B cell (primary cell): ENCODE measurements at regions not wholly inside any gene's neighbourhood (a gene's known extent, or its start where the extent isn't known, plus 50 kb on each side); places are given as distances from the start of the nearest gene placed in this dataset.
"Not testable (repeated sequence)": the region's sequence is repeated elsewhere in the genome, so short reads cannot be mapped to it uniquely, and the experiment has no call there.

ENCODE experiments used
- EZH2 ChIP-seq: IDR thresholded peaks from 2 replicates; pipeline ENCODE4 v1.6.1; 2012; ENCODE audit warnings: borderline replicate concordance, low read depth, mild to moderate bottlenecking, moderate library complexity, low read length; ENCODE audit not compliant: insufficient read depth, poor library complexity, severe bottlenecking
- TF ChIP-seq, protein P1 (sequence below): fragments of 200-600 bp; IDR thresholded peaks from one replicate; pipeline ENCODE4 v1.8.0; 2022; ENCODE audit warnings: antibody characterized with exemption, mild to moderate bottlenecking

DNA sequence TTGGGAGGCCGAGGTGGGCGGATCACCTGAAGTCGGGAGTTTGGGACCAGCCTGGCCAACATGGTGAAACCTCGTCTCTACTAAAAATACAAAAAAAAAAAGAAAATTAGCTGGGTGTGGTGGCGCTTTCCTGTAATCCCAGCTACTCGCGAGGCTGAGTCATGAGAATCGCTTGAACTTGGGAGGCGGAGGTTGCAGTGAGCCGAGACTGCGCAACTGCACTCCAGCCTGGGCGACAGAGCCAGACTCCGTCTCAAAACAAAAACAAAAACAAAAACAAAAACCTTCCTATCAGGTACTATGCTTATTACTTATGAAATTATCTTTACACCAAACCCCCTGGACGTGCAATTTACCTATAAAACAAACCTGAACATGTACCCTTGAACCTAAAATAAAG lies 106.0 kb upstream of the PNPT1 start:
- not testable (repeated sequence) for TF ChIP-seq EZH2
- TF ChIP-seq, protein P1, sequence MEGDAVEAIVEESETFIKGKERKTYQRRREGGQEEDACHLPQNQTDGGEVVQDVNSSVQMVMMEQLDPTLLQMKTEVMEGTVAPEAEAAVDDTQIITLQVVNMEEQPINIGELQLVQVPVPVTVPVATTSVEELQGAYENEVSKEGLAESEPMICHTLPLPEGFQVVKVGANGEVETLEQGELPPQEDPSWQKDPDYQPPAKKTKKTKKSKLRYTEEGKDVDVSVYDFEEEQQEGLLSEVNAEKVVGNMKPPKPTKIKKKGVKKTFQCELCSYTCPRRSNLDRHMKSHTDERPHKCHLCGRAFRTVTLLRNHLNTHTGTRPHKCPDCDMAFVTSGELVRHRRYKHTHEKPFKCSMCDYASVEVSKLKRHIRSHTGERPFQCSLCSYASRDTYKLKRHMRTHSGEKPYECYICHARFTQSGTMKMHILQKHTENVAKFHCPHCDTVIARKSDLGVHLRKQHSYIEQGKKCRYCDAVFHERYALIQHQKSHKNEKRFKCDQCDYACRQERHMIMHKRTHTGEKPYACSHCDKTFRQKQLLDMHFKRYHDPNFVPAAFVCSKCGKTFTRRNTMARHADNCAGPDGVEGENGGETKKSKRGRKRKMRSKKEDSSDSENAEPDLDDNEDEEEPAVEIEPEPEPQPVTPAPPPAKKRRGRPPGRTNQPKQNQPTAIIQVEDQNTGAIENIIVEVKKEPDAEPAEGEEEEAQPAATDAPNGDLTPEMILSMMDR = not testable (repeated sequence)
